ENCODE measurements at regions not wholly inside any gene's neighbourhood (a gene's known extent, or its start where the extent isn't known, plus 50 kb on each side); places are given as distances from the start of the nearest gene placed in this dataset.
"Not testable (repeated sequence)": the region's sequence is repeated elsewhere in the genome, so short reads cannot be mapped to it uniquely, and the experiment has no call there.

- DNase-seq = no peak
Measured at GRCh38 chr9:21533597-21533996, 51.5 kb upstream of the IFNE start.

- DNase-seq = no peak
Measured at GRCh38 chr9:21535396-21535795, 53.3 kb upstream of the IFNE start.

- DNase-seq = no peak
Measured at GRCh38 chr9:21542787-21543186, 60.7 kb upstream of the IFNE start.

GRCh38 chr9:21543187-21543586 lies 61.1 kb upstream of the IFNE start:
- no peak for DNase-seq

GRCh38 chr9:21543816-21544215 lies 61.7 kb upstream of the IFNE start:
- not testable (repeated sequence) for DNase-seq

- DNase-seq = no peak
Measured at GRCh38 chr9:21546949-21547348, 64.8 kb upstream of the IFNE start.

- peak; percentile 97 for DNase-seq
Measured at GRCh38 chr9:21549251-21549765, 67.2 kb upstream of the IFNE start.

GRCh38 chr9:21549890-21550289 lies 67.8 kb upstream of the IFNE start:
- DNase-seq = no peak

GRCh38 chr9:21550392-21550791 lies 68.3 kb upstream of the IFNE start:
- DNase-seq = no peak

GRCh38 chr9:21551401-21551800 lies 69.3 kb upstream of the IFNE start:
- DNase-seq = no peak

- no peak for DNase-seq
Measured at GRCh38 chr9:21552244-21553170, 70.4 kb upstream of the IFNE start.

GRCh38 chr9:21553441-21553840 lies 71.3 kb upstream of the IFNE start:
- no peak for DNase-seq

- DNase-seq = no peak
Measured at GRCh38 chr9:21554813-21555212, 72.7 kb upstream of the IFNE start.

- DNase-seq = no peak
Measured at GRCh38 chr9:21555911-21556310, 73.8 kb upstream of the IFNE start.

GRCh38 chr9:21556581-21557427 lies 74.7 kb upstream of the IFNE start:
- no peak for DNase-seq

- DNase-seq = no peak
Measured at GRCh38 chr9:21557428-21557768, 75.3 kb upstream of the IFNE start.

- no peak for DNase-seq
Measured at GRCh38 chr9:21558079-21558478, 76.0 kb upstream of the IFNE start.

GRCh38 chr9:21558615-21559401 lies 76.7 kb upstream of the IFNE start:
- DNase-seq = no peak

GRCh38 chr9:21559402-21560280 lies 77.5 kb upstream of the IFNE start:
- peak; percentile 65 for DNase-seq

GRCh38 chr9:21560281-21560745 lies 78.2 kb upstream of the IFNE start:
- DNase-seq = no peak

GRCh38 chr9:21561502-21561901 lies 79.4 kb upstream of the IFNE start:
- DNase-seq = no peak

- no peak for DNase-seq
Measured at GRCh38 chr9:21564175-21564574, 82.1 kb upstream of the IFNE start.

All from fibroblast of upper back skin (primary cell).